ENCODE measurements at regions not wholly inside any gene's neighbourhood (a gene's known extent, or its start where the extent isn't known, plus 50 kb on each side); places are given as distances from the start of the nearest gene placed in this dataset.

DNA sequence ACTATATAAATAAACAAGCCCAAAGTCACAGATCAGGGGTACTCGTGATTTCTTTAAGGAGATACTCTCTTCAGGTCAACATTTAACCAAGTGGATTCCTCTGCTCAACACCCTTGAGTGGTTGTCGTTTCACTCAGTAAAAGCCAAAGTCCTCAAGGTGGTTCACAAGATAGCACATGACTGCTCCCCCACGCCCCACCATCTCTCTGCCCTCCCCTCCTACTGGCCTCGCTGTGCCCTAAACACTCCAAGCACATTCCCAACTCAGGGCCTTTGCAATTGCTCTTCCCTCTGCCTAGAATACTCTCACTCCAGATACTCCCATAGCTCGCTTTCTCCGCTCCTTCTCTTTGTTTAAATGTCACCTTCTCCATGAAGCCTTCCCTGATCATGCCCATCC lies 72.1 kb upstream of the FHIP2A start:
- Histone ChIP-seq H2BK5ac (ENCODE audit: low read depth, low read length) (no peak overlapping the region), H3K9ac (replicated peaks in 1 of 4; ENCODE audit: extremely low read depth in 1 of 4, low read depth in 3 of 4, low read length in 3 of 4) (no peak overlapping the region), H3K56ac (replicated peaks; ENCODE audit: insufficient read length, low read depth, low read length) (no peak overlapping the region), H3K4ac (replicated peaks; ENCODE audit: insufficient read length, low read depth, low read length) (no peak overlapping the region), H3K14ac (ENCODE audit: insufficient read length) (no peak overlapping the region), H2BK12ac (ENCODE audit: low read depth, low read length) (no peak overlapping the region), H3K23me2 (ENCODE audit: low read depth, low read length) (no peaks in the 10 kb centered on the region), H3K36me3 (ENCODE audit: control insufficient read depth in 2 of 4, insufficient read depth in 4 of 4, low read length in 3 of 4) (no peaks in the 10 kb centered on the region), H3K27ac (ENCODE audit: low read depth, low read length) (no peak overlapping the region), H4K20me1 (replicated peaks in 1 of 2; ENCODE audit: control insufficient read depth in 1 of 2, insufficient read depth in 2 of 2, low read length in 2 of 2) (no peaks in the 10 kb centered on the region), H2AFZ (ENCODE audit: low read length) (no peak overlapping the region), H3K27me3 (replicated peaks in 1 of 4; ENCODE audit: control insufficient read depth in 3 of 4, extremely low read depth in 1 of 4, insufficient read depth in 3 of 4, low read length in 3 of 4) (no peaks in the 10 kb centered on the region), H2BK20ac (ENCODE audit: low read length) (no peak overlapping the region), H3K9me3 (ENCODE audit: insufficient read depth in 2 of 2, low read depth in 1 of 2, low read length in 1 of 2) (no peaks in the 10 kb centered on the region), H3K18ac (ENCODE audit: extremely low read depth, low read length) (no peak overlapping the region), H3K79me2 (ENCODE audit: control insufficient read depth in 1 of 2, insufficient read depth in 2 of 2, low read length in 2 of 2) (no peaks in the 10 kb centered on the region), H3K4me3 (ENCODE audit: extremely low read depth in 1 of 4, insufficient read depth in 2 of 4, low read depth in 3 of 4, low read length in 4 of 4) (no peak overlapping the region), H4K8ac (ENCODE audit: extremely low read depth, insufficient read depth, low read length) (no peak overlapping the region), H3K4me1 (replicated peaks in 1 of 4; ENCODE audit: control insufficient read depth in 3 of 4, insufficient read depth in 4 of 4, low read length in 3 of 4) (no peaks in the 10 kb centered on the region), H2BK15ac (ENCODE audit: low read length) (no peak overlapping the region), H3K4me2 (ENCODE audit: insufficient read depth in 1 of 2, low read depth in 2 of 2, low read length in 2 of 2) (no peak overlapping the region), H3K23ac (ENCODE audit: insufficient read length) (no peak overlapping the region), H4K5ac (ENCODE audit: insufficient read length, low read depth, low read length) (no peak overlapping the region), H3K79me1 (ENCODE audit: low read depth, low read length) (no peaks in the 10 kb centered on the region), H2AK5ac (ENCODE audit: low read depth, low read length) (no peak overlapping the region), H4K91ac (replicated peaks; ENCODE audit: insufficient read length, low read length) (no peak overlapping the region), H2BK120ac (replicated peaks; ENCODE audit: low read depth, low read length) (no peak overlapping the region)
- ChIA-PET POLR2A (ENCODE audit: partially characterized antibody) (no interaction called here), CTCF (ENCODE audit: partially characterized antibody) (interaction anchor here (0.6 to 1.0 kb wide), 2 partner anchors 13 to 718 kb away, joined by 3 read pairs; no protein-coding TSS in a partner anchor)
- DNase-seq (ENCODE audit: low read depth in 1 of 2, low spot score in 2 of 2), result no peak
- WGBS, 2 experiments (ENCODE audit: extremely low coverage in 1 of 2, insufficient coverage in 1 of 2, insufficient read length in 1 of 2, insufficient replicate concordance in 2 of 2, low coverage in 1 of 2, low lambda C conversion rate in 2 of 2, missing lambda C conversion rate in 1 of 2), result 91% methylated on average over 6 of the region's 6 CpGs; no CpG with 5 or more reads in 1 of the 2 experiments
- FAIRE-seq, result no peak
- TF ChIP-seq SAP30 (IDR thresholded peaks at IDR 0.05; ENCODE audit: insufficient read depth, insufficient replicate concordance, low read length) (no peak), CHD2 (IDR thresholded peaks at IDR 0.05; ENCODE audit: low read length) (no peak), TCF12 (IDR thresholded peaks at IDR 0.05; ENCODE audit: low read depth, low read length) (no peak), RXRA (IDR thresholded peaks at IDR 0.05; ENCODE audit: insufficient read depth, low read depth, low read length) (no peak), ZNF274 (IDR thresholded peaks at IDR 0.05; ENCODE audit: borderline replicate concordance, extremely low read depth, low read length) (no peak), SP2 (IDR thresholded peaks at IDR 0.05; ENCODE audit: low read length) (no peak), POLR2AphosphoS5 (IDR thresholded peaks at IDR 0.05; ENCODE audit: low read depth, low read length) (no peak), SP1 (IDR thresholded peaks at IDR 0.05; ENCODE audit: low read depth, low read length) (no peak), NRF1 (IDR thresholded peaks at IDR 0.05; ENCODE audit: low read depth, low read length) (no peak), EP300 (IDR thresholded peaks at IDR 0.05; ENCODE audit: borderline replicate concordance in 1 of 2, low read depth in 2 of 2, low read length in 2 of 2) (no peak), SRF (IDR thresholded peaks at IDR 0.05; ENCODE audit: low read depth, low read length) (no peak), NANOG (IDR thresholded peaks at IDR 0.05; ENCODE audit: insufficient read depth, low read depth, low read length, poor library complexity, severe bottlenecking) (no peak)
- TF ChIP-seq, protein P1, sequence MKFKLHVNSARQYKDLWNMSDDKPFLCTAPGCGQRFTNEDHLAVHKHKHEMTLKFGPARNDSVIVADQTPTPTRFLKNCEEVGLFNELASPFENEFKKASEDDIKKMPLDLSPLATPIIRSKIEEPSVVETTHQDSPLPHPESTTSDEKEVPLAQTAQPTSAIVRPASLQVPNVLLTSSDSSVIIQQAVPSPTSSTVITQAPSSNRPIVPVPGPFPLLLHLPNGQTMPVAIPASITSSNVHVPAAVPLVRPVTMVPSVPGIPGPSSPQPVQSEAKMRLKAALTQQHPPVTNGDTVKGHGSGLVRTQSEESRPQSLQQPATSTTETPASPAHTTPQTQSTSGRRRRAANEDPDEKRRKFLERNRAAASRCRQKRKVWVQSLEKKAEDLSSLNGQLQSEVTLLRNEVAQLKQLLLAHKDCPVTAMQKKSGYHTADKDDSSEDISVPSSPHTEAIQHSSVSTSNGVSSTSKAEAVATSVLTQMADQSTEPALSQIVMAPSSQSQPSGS (IDR thresholded peaks at IDR 0.05; ENCODE audit: low read length), result no peak
- TF ChIP-seq, protein P2, sequence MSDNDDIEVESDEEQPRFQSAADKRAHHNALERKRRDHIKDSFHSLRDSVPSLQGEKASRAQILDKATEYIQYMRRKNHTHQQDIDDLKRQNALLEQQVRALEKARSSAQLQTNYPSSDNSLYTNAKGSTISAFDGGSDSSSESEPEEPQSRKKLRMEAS (IDR thresholded peaks at IDR 0.05), result no peak
